MCF 10A (cell line): ENCODE measurements at regions not wholly inside any gene's neighbourhood (a gene's known extent, or its start where the extent isn't known, plus 50 kb on each side); places are given as distances from the start of the nearest gene placed in this dataset.
A peak's percentile ranks its signal among the peaks of the same experiment; 100 is the strongest.

Experiments used
- BruUV-seq: library from RNA; stranded (reverse); fragments of 400-500 nt; replicated peaks from 2 replicates; lab custom pipeline; 2021; lab: Mats Ljungman, UMichigan
- CTCF ChIA-PET: fragments of 300-600 bp; sonication (Branson Sonifier 250); formaldehyde crosslinking; extraction: SDS; loops from one replicate; lab custom pipeline; 2021; ENCODE audit warnings: antibody characterized with exemption, inconsistent platforms; lab: Yijun Ruan, JAX
- POLR2A ChIA-PET: fragments of 300-600, 350-650 bp; sonication (Branson Sonifier 250); formaldehyde crosslinking; extraction: SDS; loops from one replicate; lab custom pipeline; 2020; ENCODE audit warnings: antibody characterized with exemption, inconsistent platforms; lab: Yijun Ruan, JAX
- DNase-seq: peaks from one replicate; pipeline ENCODE4 v3.0.0-alpha.2; 2018; ENCODE audit not compliant: unreplicated experiment
- H3K27ac Mint-ChIP-seq: one replicate; pipeline ENCODE4 v1.8.0; 2022; ENCODE audit warnings: mild to moderate bottlenecking, low read depth, mixed read lengths; ENCODE audit not compliant: unreplicated experiment
- H3K27me3 Mint-ChIP-seq: one replicate; pipeline ENCODE4 v1.8.0; 2022; ENCODE audit warnings: mixed read lengths; ENCODE audit not compliant: insufficient read depth, unreplicated experiment
- H3K36me3 Mint-ChIP-seq: one replicate; pipeline ENCODE4 v1.8.0; 2022; ENCODE audit warnings: mild to moderate bottlenecking, moderate library complexity, mixed read lengths; ENCODE audit not compliant: insufficient read depth, unreplicated experiment
- H3K4me1 Mint-ChIP-seq: one replicate; pipeline ENCODE4 v1.8.0; 2022; ENCODE audit warnings: mixed read lengths; ENCODE audit not compliant: insufficient read depth, unreplicated experiment
- H3K4me3 Mint-ChIP-seq: one replicate; pipeline ENCODE4 v1.8.0; 2022; ENCODE audit warnings: mild to moderate bottlenecking, moderate library complexity, mixed read lengths; ENCODE audit not compliant: unreplicated experiment
- H3K9me3 Mint-ChIP-seq: one replicate; pipeline ENCODE4 v1.8.0; 2022; ENCODE audit warnings: mixed read lengths; ENCODE audit not compliant: unreplicated experiment
- intact Hi-C: fragments of 100-400 bp; cut with micrococcal nuclease; formaldehyde crosslinking; loops from 2 replicates; pipeline ENCODE4 v1.14.1; 2022
- TF ChIP-seq, protein P1 (sequence below): fragments of 200-600 bp; IDR thresholded peaks from one replicate; pipeline ENCODE4 v1.8.0; 2022; ENCODE audit warnings: antibody characterized with exemption, mild to moderate bottlenecking; ENCODE audit not compliant: unreplicated experiment

GRCh38 chrX:21056622-21057021 is 317.6 kb upstream of the CNKSR2 start:
- Mint-ChIP-seq H3K4me1 (no peaks in the 10 kb centered on the region), H3K36me3 (no peaks in the 10 kb centered on the region), H3K27ac (no peak overlapping the region), H3K27me3 (no peaks in the 10 kb centered on the region), H3K4me3 (no peak overlapping the region), H3K9me3 (peaks cover 38% of the 10 kb centered on the region)
- intact Hi-C loops = no loop called here
- TF ChIP-seq, protein P1, sequence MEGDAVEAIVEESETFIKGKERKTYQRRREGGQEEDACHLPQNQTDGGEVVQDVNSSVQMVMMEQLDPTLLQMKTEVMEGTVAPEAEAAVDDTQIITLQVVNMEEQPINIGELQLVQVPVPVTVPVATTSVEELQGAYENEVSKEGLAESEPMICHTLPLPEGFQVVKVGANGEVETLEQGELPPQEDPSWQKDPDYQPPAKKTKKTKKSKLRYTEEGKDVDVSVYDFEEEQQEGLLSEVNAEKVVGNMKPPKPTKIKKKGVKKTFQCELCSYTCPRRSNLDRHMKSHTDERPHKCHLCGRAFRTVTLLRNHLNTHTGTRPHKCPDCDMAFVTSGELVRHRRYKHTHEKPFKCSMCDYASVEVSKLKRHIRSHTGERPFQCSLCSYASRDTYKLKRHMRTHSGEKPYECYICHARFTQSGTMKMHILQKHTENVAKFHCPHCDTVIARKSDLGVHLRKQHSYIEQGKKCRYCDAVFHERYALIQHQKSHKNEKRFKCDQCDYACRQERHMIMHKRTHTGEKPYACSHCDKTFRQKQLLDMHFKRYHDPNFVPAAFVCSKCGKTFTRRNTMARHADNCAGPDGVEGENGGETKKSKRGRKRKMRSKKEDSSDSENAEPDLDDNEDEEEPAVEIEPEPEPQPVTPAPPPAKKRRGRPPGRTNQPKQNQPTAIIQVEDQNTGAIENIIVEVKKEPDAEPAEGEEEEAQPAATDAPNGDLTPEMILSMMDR = no peak
- DNase-seq = peak; percentile 55
- ChIA-PET POLR2A (no interaction called here), CTCF (no interaction called here)
- no TSS peak for BruUV-seq

DNA sequence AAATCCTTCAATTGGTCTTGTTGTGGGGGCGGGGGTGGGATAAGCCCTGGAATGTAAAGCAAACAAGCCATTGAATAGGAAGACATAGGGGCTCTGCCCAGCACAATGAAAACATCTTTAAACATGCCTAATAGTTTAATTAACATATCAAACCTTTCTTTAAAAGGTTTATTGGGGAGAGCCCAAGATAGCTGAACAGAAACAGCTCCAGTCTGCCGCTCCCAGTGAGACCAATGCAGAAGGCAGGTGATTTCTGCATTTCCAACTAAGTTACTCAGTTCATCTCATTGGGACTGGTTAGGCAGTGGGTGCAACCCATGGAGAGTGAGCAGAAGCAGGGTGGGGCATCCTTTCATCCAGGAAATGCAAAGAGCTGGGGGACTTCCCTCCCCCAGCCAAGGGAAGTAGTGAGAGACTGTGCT is 327.2 kb upstream of the CNKSR2 start:
- H3K4me1 Mint-ChIP-seq = no peaks in the 10 kb centered on the region
- H3K4me3 Mint-ChIP-seq = no peak overlapping the region
- peaks cover 26% of the 10 kb centered on the region for H3K9me3 Mint-ChIP-seq
- no peak for DNase-seq
- ChIA-PET CTCF (no interaction called here), POLR2A (interaction anchor here (0.7 kb wide), 1 partner anchor 96 kb away, joined by 3 read pairs; no protein-coding TSS in a partner anchor)
- H3K27me3 Mint-ChIP-seq = no peaks in the 10 kb centered on the region
- TF ChIP-seq, protein P1 = no peak
- intact Hi-C loops = no loop called here
- H3K36me3 Mint-ChIP-seq = no peaks in the 10 kb centered on the region
- BruUV-seq = no TSS peak
- no peak overlapping the region for H3K27ac Mint-ChIP-seq

GRCh38 chrX:21014326-21014725 is 359.9 kb upstream of the CNKSR2 start:
- ChIA-PET CTCF (no interaction called here), POLR2A (no interaction called here)
- no peaks in the 10 kb centered on the region for H3K27me3 Mint-ChIP-seq
- peaks cover 38% of the 10 kb centered on the region for H3K9me3 Mint-ChIP-seq
- DNase-seq = no peak
- no peak overlapping the region for H3K27ac Mint-ChIP-seq
- no peak overlapping the region for H3K4me3 Mint-ChIP-seq
- TF ChIP-seq, protein P1 = no peak
- no peaks in the 10 kb centered on the region for H3K4me1 Mint-ChIP-seq
- no TSS peak for BruUV-seq
- intact Hi-C loops = no loop called here
- H3K36me3 Mint-ChIP-seq = no peaks in the 10 kb centered on the region

GRCh38 chrX:21004835-21005234 is 369.4 kb upstream of the CNKSR2 start:
- intact Hi-C loops = no loop called here
- Mint-ChIP-seq H3K4me1 (peaks cover 7% of the 10 kb centered on the region), H3K4me3 (no peak overlapping the region), H3K27me3 (no peaks in the 10 kb centered on the region), H3K9me3 (peaks cover 10% of the 10 kb centered on the region), H3K27ac (no peak overlapping the region), H3K36me3 (no peaks in the 10 kb centered on the region)
- TF ChIP-seq, protein P1 = no peak
- POLR2A ChIA-PET = no interaction called here
- no TSS peak for BruUV-seq
- DNase-seq = peak; percentile 42
- CTCF ChIA-PET = no interaction called here
